ENCODE measurements at regions not wholly inside any gene's neighbourhood (a gene's known extent, or its start where the extent isn't known, plus 50 kb on each side); places are given as distances from the start of the nearest gene placed in this dataset.

DNA sequence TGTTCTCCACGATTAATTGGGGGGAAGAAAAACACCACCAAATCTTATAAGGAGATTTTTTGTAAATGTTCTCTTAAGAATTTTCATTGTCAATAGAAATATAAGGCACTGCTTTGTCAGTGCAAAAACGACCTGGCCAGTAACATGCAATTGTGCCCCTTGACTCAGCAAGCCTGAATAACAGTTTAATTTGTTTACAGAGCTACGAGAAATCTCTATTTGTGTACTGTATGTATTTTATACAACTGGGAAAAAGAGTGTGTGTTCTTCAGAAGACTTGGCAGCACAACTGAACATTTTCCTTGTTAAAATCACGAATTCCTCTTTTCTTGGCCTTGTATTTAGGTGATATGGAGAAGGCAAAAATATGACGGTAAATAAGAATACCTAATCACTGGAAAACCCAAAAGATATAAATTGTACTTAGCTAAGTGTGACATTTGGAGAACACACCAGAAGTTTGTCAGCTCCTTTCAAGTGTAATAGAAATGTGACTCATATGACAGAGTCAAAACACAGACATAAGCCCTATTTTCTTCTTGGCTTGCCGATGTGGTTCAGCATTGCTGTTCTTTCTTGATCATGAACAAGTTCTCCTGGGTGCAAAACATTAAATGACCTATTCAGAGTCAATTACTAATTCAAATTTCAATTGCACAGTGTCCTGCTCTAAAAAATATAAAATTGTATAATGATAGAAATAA is 945.0 kb upstream of the INTU start:
- no peak for TF ChIP-seq GATA3 (IDR thresholded peaks at IDR 0.05; ENCODE audit: low read depth, low read length)
- no peak for TF ChIP-seq GATA2 (IDR thresholded peaks at IDR 0.05; ENCODE audit: low read depth, low read length)

All from SH-SY5Y (cell line).